Loucy (cell line): ENCODE measurements at regions not wholly inside any gene's neighbourhood (a gene's known extent, or its start where the extent isn't known, plus 50 kb on each side); places are given as distances from the start of the nearest gene placed in this dataset.

ENCODE experiments used
- EZH2phosphoT487 ChIP-seq: fragments of 200-600 bp; IDR thresholded peaks from 2 replicates; pipeline ENCODE4 v1.6.1; 2018; ENCODE audit warnings: antibody characterized with exemption, mild to moderate bottlenecking, moderate library complexity, borderline replicate concordance
- TF ChIP-seq, protein P1 (sequence below): fragments of 200-600 bp; sonication (generic); conservative IDR thresholded peaks from 2 replicates; pipeline ENCODE4 v1.5.1; 2014; ENCODE audit warnings: mild to moderate bottlenecking, antibody characterized with exemption, low read length

- TF ChIP-seq, protein P1, sequence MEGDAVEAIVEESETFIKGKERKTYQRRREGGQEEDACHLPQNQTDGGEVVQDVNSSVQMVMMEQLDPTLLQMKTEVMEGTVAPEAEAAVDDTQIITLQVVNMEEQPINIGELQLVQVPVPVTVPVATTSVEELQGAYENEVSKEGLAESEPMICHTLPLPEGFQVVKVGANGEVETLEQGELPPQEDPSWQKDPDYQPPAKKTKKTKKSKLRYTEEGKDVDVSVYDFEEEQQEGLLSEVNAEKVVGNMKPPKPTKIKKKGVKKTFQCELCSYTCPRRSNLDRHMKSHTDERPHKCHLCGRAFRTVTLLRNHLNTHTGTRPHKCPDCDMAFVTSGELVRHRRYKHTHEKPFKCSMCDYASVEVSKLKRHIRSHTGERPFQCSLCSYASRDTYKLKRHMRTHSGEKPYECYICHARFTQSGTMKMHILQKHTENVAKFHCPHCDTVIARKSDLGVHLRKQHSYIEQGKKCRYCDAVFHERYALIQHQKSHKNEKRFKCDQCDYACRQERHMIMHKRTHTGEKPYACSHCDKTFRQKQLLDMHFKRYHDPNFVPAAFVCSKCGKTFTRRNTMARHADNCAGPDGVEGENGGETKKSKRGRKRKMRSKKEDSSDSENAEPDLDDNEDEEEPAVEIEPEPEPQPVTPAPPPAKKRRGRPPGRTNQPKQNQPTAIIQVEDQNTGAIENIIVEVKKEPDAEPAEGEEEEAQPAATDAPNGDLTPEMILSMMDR, result no peak
- no peak for TF ChIP-seq EZH2phosphoT487
Observed at GRCh38 chr2:59233448-59233847, 992.3 kb upstream of the FANCL start.
